ENCODE measurements at regions not wholly inside any gene's neighbourhood (a gene's known extent, or its start where the extent isn't known, plus 50 kb on each side); places are given as distances from the start of the nearest gene placed in this dataset.

DNA sequence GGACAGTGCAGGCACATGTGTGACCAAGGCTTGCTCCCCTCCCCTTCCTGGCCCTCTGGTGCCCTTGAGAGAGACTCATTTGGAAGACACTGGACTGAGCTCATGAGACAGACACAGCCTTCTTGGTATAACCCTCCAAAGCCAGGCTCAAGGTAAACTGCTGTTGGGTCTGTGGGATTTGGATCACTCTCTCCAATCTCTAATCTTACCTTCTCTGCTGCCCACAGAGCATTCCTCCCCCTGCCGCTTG, 105.0 kb upstream of the MAMLD1 start:
- DNase-seq: no peak
- TF ChIP-seq, protein P1, sequence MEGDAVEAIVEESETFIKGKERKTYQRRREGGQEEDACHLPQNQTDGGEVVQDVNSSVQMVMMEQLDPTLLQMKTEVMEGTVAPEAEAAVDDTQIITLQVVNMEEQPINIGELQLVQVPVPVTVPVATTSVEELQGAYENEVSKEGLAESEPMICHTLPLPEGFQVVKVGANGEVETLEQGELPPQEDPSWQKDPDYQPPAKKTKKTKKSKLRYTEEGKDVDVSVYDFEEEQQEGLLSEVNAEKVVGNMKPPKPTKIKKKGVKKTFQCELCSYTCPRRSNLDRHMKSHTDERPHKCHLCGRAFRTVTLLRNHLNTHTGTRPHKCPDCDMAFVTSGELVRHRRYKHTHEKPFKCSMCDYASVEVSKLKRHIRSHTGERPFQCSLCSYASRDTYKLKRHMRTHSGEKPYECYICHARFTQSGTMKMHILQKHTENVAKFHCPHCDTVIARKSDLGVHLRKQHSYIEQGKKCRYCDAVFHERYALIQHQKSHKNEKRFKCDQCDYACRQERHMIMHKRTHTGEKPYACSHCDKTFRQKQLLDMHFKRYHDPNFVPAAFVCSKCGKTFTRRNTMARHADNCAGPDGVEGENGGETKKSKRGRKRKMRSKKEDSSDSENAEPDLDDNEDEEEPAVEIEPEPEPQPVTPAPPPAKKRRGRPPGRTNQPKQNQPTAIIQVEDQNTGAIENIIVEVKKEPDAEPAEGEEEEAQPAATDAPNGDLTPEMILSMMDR (IDR thresholded peaks at IDR 0.05; ENCODE audit: low read depth, low read length, missing control alignments): no peak
- H3K4me3 ChIP-seq (ENCODE audit: low read depth, low read length): no peak overlapping the region
- in situ Hi-C loops (cut with HindIII; ENCODE audit: low pct_ligation_motif_present, low sequenced_read_pairs): no loop called here
- no peaks in the 10 kb centered on the region for H3K36me3 ChIP-seq (replicated peaks)
- no peaks in the 10 kb centered on the region for H3K27me3 ChIP-seq (replicated peaks)
- no peak overlapping the region for H3K27ac ChIP-seq

DNA sequence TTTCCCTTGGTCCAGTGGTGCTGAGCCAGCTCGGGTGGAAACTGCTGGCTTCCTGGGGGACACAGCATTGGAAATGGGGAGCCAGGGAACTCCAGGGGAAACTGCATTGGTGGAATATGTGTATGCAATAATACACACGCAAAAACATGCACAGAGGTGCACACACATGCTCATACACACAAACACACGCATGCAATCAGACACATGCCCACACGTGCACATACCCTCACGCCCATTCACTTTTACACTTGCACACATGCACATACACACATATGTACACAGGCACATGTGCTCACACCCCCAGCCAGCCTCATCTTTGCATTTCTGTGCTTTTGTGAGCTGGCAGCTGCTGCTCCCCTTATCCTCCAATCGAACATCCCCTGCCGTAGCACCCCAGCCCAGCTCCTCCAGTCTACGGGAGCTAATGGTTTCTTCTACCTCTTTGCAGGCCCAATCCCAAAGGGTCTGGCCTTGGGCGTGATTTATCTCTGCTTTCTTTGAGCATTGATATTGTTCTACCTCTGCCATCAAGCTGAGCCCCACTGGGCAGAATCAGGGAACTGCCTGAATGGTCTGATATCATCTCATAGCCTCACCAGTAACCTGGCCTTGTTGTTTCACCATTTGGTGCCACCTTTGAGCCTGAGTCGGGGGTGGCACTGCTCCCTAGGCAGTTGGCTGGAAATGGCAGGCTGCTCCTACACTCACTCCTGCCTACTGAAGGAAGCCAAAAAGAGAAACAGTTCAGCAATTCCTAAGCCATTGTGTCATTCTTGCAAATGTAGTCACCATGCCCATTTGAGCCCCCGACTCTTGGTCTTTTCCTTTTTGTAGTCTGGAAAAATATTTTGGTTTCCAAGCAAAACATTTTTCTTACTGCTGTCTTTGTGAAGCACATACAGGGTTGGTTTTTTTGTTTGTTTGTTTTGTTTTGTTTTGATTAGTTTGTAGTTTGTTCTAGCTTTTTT, 104.4 kb upstream of the MAMLD1 start:
- in situ Hi-C loops (cut with HindIII; ENCODE audit: low pct_ligation_motif_present, low sequenced_read_pairs): no loop called here
- Histone ChIP-seq H3K36me3 (replicated peaks) (no peaks in the 10 kb centered on the region), H3K27me3 (replicated peaks) (no peaks in the 10 kb centered on the region), H3K4me3 (ENCODE audit: low read depth, low read length) (no peak overlapping the region), H3K27ac (no peak overlapping the region)
- no peak for DNase-seq
- TF ChIP-seq, protein P1 (IDR thresholded peaks at IDR 0.05; ENCODE audit: low read depth, low read length, missing control alignments): no peak

DNA sequence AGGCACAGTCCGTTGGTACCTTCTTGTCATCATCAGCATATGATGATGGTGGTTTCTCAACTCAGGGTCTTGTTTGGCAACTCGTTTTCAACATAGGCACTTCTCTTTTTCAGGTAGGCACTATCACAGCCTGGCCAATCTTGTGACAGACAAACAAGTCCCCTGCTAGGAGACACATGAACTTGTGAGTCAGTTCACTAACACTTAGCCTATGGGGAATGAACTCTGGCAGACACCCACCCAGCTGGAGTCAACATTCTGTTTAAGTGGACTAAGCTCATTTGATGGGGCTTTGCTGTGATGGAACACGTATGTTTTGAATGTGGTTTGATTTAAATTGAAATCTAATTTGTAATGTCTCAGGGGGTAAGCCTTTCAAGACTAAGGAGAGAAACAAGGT, 100.7 kb upstream of the MAMLD1 start:
- DNase-seq: no peak
- no peaks in the 10 kb centered on the region for H3K27me3 ChIP-seq (replicated peaks)
- no peak overlapping the region for H3K4me3 ChIP-seq (ENCODE audit: low read depth, low read length)
- no peak overlapping the region for H3K27ac ChIP-seq
- H3K36me3 ChIP-seq (replicated peaks): no peaks in the 10 kb centered on the region
- in situ Hi-C loops (cut with HindIII; ENCODE audit: low pct_ligation_motif_present, low sequenced_read_pairs): no loop called here
- TF ChIP-seq, protein P1 (IDR thresholded peaks at IDR 0.05; ENCODE audit: low read depth, low read length, missing control alignments): no peak

DNA sequence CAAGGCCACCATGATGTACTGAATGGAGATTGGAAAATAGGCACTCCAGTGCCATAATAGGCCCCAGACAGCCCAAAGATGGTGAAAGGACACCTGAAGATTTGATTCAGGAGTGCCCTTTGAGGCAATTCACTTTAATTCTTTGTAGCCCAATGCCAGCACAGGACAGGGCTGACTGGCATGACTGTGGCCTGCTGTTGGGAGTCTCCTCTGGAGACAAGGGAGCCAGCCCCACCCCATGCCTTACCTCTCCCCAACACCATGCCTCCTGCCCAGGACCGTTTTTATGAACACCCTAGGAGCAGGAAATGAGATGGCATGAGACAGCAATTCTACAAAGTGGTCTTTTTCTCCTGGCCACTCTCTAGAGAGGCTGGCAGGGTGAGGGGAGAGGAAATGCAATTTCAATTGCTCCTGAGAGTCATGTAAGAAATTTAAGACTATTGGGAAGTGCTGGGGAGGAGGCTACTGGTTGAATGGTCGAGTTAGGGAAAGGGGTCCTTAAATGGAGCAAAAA, 94.2 kb upstream of the MAMLD1 start:
- no peaks in the 10 kb centered on the region for H3K27me3 ChIP-seq (replicated peaks)
- TF ChIP-seq, protein P1 (IDR thresholded peaks at IDR 0.05; ENCODE audit: low read depth, low read length, missing control alignments): no peak
- in situ Hi-C loops (cut with HindIII; ENCODE audit: low pct_ligation_motif_present, low sequenced_read_pairs): no loop called here
- no peak for DNase-seq
- no peak overlapping the region for H3K27ac ChIP-seq
- H3K36me3 ChIP-seq (replicated peaks): no peaks in the 10 kb centered on the region
- H3K4me3 ChIP-seq (ENCODE audit: low read depth, low read length): no peak overlapping the region

- no peak for DNase-seq
Measured at GRCh38 chrX:150269605-150270254, 93.4 kb upstream of the MAMLD1 start.

More at GRCh38 chrX:150269605-150270254, 93.4 kb upstream of the MAMLD1 start:
- TF ChIP-seq, protein P1 (IDR thresholded peaks at IDR 0.05; ENCODE audit: low read depth, low read length, missing control alignments): no peak
- in situ Hi-C loops (cut with HindIII; ENCODE audit: low pct_ligation_motif_present, low sequenced_read_pairs): no loop called here
- no peaks in the 10 kb centered on the region for H3K36me3 ChIP-seq (replicated peaks)
- no peaks in the 10 kb centered on the region for H3K27me3 ChIP-seq (replicated peaks)
- H3K4me3 ChIP-seq (ENCODE audit: low read depth, low read length): no peak overlapping the region
- H3K27ac ChIP-seq: no peak overlapping the region

All from brain microvascular endothelial cell (primary cell).